ENCODE measurements at regions not wholly inside any gene's neighbourhood (a gene's known extent, or its start where the extent isn't known, plus 50 kb on each side); places are given as distances from the start of the nearest gene placed in this dataset.
"Not testable (repeated sequence)": the region's sequence is repeated elsewhere in the genome, so short reads cannot be mapped to it uniquely, and the experiment has no call there.

DNA sequence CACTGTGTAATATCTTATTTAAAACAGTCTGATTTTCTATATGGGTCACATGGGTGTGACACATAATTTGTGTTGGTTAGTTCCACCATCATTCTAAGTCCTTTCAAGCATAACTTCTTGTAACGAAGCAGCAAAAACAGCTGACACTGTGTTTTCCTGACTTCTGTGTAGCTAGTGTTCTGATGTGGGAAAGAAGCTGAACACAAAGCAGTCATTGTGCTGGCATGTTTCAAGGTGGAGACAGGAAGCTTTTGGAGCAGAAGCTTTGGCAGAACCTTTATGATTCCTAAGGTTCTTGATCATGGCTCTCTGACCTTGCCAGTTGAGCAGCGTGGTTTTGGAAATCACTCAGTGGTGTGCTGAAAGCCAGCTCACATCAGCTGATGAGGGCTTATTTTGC, 351.7 kb upstream of the MDGA2 start:
- DNase-seq (ENCODE audit: low read depth) = no peak

DNA sequence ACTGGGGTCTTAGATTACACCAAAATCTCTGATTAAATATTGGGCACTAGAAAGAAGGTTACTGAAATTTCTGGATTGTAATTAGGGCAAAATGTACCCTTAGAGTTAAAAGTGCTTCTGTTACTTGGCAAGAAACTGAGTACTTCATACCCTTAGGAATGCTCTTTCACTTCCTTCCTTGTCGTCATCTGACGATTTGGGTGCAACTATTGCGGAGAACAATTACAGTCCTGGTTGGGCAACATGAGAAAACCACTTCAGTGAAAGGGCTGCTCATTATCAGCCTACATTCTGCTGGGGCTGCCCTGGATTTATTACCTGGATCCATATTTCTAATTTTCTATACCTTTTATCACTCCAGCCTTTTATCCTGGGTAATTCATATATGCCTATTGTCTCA, 348.5 kb upstream of the MDGA2 start:
- DNase-seq (ENCODE audit: low read depth) = no peak

DNA sequence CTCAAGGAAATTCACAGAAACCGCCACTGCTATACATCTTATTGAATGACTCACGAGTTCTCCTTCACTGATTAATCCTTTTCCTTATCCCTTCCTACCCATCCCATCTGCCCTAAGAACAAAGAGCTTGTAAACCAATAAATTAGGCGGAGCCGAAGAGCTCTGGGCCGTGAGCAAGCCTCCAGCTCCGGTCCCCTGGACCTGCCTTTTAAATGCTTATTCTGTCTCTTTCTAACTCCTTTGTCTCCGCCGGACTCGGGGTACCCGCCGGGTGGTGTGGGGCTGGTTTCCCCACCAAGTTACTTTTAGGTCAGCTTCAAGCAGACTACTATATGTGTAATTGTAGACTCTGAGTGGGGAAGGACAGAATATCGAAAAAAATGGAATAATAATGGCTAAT, 336.1 kb upstream of the MDGA2 start:
- not testable (repeated sequence) for DNase-seq (ENCODE audit: low read depth)

DNA sequence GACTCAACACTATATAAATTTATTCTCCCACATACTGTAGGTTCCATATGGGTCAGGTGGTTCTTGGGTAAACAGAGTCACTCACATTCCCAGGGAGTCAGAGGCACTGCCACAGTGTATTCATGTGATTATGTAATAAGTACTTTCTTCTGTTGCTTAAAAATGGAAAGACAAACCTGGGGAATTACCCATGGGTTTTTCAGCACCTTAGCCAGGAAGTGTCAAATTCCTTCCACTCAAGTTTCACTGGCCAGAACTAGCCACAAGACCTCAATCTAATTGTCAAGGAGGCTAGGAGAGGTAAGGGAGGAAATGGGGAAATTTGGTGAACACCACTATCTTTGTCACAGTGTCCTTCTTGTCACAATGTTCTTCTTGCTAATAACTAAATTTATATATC, 333.2 kb upstream of the MDGA2 start:
- DNase-seq (ENCODE audit: low read depth) = no peak

DNA sequence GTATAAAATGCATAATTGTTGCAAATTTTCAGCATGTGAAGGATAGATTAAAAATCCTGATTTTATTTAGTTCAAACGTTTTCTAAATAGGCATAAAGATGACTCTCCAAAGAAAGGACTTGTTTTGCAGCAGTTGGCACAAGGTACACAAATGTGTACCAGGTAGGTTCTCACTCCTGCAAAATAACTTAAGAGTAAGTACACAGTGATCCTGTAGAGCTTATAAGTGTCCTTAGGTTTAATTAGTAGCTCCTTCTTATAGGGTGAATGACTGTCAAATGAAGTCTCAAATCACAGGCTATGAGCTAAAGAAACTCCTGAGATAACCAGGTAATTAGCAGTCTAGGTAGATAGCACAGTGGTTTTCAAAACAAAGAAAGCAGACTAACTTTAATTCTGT, 330.6 kb upstream of the MDGA2 start:
- no peak for DNase-seq (ENCODE audit: low read depth)

DNA sequence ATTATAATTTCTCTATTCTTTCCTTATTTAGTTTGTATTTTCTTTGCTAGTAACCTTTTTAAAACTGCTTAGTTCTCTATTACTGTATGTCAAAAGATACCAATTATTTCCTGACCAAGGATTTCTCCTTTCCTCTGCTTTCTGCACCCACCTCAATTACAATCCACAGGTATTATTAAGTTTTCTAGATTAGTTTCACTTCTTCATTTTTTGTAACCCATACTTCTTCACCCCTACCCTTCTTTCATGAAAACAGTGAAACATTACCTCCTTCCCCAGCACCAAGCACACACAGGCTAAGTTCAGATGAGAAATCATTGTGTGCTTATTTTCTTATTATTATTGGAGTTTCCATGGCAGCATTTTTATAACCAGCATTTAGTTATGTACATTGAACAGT, 318.5 kb upstream of the MDGA2 start:
- no peak for DNase-seq (ENCODE audit: low read depth)

DNA sequence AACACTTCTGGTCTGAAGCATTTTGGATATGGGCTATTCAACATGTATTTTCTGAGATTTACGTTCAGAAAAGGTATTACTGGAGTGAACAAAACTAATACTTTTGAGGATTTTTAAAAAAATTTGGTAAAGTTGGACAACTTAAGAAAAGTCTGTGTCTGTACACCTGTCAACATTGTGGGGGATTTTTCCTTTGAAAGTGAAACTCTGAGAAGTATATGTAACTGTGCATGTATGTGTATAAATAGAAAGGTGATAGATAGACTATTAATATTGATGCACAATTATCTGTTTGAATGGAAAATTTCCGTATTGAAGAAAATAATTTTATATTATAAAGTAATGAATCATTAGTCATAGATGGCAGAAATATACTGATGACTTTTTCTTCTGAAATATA, 312.8 kb upstream of the MDGA2 start:
- no peak for DNase-seq (ENCODE audit: low read depth)

DNA sequence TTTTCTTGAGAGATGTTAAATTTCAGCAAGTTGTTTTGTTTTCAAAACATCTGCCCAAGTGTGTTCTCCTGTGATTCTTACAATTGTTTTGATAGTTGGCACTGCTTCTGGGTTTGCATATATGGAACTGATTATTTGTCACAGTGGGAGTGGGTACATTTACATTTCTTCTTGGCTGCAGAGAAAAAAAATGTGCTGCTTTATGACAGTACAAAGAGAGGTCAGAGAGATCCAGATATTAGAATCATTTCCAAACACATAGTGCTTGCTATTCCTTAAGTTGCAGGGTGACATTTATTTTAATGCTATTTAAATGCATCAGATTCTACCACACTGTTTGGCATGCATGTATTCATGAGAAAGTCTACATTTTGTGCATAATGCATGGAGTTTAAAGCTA, 303.5 kb upstream of the MDGA2 start:
- DNase-seq (ENCODE audit: low read depth) = no peak

DNA sequence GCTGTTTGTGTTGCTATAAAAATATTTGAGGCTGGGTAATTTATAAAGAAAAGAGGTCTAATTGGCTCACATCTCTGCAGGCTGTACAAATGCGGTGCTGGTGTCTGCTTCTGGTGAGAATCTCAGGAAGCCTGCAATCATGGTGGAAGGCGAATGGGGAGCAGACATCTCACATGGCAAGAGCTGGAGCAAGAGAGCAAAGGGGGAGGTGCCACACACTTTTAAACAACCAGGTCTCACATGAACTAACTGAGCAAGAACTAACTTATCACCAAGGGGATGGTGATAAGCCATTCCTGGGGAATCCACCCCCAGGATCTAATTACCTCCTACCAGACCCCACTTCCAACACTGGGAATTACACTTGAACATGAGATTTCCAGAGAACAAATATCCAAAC, 300.7 kb upstream of the MDGA2 start:
- DNase-seq (ENCODE audit: low read depth) = no peak

DNA sequence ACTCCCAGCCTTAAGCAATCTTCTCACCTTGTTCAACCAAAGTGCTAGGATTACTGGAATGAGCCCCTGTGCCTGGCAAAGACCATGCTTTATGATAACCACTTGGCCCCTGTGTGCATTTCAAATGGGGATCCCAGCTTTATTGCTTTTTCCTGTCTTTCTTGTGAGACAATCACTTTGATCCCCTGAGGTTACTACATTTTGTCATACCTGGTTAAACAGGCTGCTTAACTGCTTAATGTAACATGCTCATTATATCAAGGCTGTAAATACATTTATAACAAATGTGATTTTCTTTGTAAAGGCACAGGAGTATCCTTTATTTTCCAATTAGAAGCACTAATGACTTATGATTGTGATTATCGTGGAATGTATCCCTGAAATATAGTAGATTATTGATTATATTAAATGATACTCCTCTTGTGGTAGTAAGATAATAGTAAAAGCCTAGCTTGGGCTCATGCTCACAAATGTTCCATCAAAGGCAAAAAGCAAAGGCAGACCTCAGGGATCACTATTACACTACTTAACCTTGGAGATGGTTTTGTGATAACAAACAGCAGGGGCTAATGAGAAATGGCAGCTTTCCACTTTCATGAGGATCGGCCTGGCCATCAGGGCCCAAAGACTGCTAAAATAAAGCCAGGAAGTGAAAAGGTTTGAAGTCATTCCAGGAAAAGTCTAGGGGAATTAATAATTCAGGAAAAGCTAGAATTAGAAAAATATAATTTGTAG, 290.8 kb upstream of the MDGA2 start:
- no peak for DNase-seq (ENCODE audit: low read depth)

DNA sequence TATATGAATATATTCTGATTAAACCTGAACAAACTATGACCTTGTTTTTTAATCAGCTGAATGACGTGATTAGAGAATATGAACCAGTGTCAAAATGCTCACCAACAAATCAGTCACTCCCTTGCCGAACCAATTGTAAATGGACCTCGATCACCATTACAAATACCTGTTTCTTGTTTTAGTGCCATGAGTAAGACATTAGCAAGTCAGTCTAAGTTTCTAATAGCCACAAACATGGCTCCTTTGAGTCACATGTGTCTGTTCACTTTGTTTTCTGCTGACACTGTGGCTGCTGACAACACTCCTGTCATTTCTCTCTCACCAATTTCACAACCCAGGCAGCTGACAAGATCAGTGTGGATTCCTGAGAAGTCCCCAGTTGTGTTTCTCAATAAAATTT, 286.2 kb upstream of the MDGA2 start:
- no peak for DNase-seq (ENCODE audit: low read depth)

DNA sequence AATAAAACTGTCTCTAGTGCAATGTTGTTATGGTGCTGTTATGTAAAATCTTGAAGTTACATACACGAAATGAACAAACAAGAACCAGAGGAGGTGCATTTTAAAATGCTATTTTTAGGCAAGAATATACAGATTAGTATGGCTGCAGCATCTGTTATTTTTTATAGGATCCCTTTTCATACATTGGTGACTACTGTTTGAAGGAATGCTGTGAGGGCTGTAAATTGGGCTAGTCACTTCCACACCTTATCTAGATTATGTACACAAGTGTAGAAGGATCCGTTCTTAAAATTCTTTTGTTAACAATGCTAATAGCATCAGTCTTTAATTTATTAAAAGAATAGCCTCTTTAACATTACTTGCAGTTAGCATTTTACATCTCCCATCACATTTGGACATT, 284.3 kb upstream of the MDGA2 start:
- no peak for DNase-seq (ENCODE audit: low read depth)

DNA sequence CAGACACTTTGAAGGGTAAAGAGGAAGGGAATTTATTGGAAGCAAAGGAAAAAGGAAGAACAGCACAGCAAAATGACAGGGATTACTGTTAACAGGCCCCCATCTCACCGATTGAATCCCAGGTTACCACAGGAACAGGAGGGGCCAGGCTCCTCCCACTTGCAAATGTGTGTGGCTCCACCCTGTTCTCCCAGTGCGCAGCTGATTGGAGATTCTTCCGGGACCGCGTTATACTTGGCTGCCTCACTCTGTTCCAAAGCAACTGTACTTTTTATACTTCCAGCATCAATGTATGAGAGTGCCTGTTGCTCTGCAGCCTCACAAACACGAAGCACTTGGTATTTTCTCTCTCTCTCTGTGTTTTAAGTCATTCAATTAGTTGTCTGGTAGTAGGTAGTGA, 273.6 kb upstream of the MDGA2 start:
- no peak for DNase-seq (ENCODE audit: low read depth)

DNA sequence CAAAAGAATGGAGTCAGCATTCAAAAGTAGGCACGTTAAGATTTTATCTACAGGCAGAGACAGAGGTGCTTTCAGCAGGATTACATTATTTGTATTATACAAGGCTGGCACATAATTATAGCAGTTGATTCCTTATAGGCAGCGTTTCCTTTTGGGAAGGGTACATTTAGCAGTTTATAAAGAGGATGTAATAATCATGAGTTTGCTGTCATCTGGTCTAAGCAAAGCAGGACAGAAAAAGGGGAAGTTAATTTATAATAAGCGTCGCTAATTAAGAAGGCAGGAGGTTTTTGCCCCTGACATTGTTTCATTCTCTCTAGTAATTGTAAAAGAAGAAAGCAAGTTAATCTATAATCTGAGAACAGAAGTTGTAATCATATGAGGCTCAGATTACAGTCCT, 259.9 kb upstream of the MDGA2 start:
- no peak for DNase-seq (ENCODE audit: low read depth)

DNA sequence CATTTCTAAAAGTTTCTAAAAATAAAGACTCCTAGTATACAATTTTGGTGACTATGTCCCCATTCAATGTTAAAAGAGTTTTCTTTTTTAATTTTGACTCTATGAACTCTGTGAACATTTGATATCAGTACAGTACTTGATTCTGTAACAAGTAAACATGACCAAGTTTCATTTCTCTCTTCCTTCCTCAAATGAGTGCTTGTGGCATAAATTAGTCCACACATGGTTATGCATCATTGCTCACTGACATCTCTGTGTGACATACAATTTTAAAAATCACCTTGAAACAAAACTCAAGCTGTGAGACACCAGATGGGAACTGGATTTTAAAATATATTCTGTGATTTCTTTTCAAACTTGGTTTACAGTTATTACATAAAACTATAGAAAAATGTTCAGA, 253.9 kb upstream of the MDGA2 start:
- DNase-seq (ENCODE audit: low read depth) = no peak

DNA sequence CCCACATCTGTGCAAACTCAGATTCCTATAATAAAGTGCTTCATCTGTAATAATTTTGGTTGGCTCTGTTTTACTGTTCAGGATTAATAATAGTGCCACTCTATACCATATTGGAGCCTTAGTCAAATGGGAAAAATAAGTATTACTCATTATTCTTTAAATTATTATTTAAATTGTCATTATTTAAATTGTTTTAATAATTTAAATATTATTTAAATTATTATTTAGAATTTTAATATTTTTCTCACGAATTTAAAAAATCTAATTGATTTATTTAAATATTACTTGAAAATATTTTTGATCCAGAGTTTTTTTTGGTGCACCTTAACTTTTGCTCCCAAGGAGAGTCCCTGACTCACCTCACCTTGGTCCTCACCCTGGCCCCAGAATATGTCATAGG, 245.7 kb upstream of the MDGA2 start:
- no peak for DNase-seq (ENCODE audit: low read depth)

DNA sequence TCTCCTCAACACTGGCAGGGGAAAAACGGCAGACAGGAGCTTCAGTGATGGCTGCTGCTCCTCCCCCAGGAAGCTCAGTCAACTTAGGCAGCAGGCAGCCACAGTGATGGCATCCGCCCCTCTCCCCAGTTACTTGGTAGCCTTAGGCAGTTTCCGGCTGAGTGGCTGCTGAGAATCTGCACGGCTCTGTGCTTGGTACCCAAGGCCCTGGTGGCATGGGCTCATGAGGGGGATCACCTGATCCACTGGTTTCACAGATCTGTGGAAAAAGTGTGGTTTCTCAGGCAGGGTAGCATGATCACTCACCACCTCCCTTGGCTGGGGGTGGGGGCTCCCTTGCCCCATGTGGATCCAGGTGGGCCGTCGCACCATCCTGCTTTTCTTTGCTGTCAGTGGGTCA, 244.6 kb upstream of the MDGA2 start:
- no peak for DNase-seq (ENCODE audit: low read depth)

DNA sequence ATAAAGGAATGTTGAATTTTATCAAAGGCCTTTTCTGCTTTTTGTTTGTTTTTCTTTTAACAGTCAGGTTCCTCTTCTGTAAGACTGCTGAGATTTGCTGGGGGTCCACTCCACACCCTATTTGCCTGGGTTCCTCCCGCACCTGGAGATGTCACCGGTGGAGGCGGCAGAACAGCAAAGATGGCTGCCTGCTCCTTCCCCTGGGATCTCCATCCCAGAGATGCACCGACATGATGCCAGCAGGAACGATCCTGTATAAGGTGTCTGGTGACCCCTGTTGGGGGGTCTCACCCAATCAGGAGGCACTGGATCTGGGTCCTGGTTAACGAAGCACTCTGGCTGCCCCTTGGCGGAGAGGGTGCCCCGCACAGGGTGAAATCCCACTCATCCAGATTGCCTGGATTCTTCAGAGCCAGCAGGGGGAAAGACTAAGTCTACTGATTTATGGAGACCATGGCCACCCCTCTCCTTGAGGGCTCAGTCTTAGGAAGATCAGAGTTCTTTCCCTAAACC, 244.0 kb upstream of the MDGA2 start:
- DNase-seq (ENCODE audit: low read depth) = no peak

DNA sequence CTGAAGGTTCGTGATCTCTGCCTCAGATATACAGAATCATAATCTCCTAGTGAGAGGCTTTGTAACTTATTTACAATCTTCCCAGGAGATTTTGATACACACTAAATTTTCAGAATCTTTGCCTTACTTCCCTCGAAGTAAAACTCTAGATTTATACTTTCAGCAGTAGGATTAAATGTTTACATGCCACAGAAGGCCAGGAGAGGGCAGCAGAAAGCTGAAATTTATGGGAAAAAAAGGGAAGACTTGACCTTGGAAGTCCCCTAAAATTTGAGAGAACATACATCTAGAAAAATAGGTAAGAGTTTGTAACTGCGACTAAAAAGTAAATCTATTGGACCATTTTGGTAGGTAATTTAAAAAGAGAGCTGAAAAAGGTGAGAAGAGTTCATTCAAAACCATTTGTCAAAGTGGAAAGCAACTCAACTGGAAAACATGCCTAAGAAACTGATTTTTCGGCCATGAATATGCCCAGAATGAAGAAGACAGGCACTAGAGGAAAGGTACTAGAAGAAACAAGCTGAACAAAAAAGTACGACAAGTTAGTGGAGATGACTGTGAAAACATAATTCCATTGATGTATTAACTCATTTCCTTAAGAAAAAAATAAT, 242.0 kb upstream of the MDGA2 start:
- no peak for DNase-seq (ENCODE audit: low read depth)

DNA sequence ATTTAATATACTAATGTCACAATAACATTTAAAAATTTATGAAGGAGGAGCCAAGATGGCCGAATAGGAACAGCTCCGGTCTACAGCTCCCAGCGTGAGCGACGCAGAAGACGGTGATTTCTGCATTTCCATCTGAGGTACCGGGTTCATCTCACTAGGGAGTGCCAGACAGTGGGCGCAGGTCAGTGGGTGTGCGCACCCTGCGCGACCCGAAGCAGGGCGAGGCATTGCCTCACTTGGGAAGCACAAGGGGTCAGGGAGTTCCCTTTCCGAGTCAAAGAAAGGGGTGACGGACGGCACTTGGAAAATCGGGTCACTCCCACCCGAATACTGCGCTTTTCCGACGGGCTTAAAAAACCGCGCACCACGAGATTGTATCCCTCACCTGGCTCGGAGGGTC, 225.7 kb upstream of the MDGA2 start:
- DNase-seq (ENCODE audit: low read depth) = not testable (repeated sequence)

DNA sequence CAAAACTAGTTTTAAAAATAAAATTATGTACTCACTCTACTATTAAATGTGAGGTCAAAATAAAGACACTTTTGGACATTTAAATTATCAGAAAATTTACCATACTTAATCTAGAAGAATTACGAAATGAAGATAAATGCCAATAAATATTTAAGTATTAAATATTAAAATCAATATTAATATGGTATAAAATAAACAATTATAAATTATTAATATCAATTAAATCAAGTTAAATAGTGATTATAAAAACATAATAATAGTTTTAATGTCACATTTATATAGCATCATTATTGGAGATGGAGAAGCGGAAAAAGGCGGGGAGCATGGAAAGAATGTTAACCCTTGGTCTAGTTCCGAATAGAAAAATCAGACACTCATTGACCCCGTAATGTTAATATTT, 224.3 kb upstream of the MDGA2 start:
- no peak for DNase-seq (ENCODE audit: low read depth)

DNA sequence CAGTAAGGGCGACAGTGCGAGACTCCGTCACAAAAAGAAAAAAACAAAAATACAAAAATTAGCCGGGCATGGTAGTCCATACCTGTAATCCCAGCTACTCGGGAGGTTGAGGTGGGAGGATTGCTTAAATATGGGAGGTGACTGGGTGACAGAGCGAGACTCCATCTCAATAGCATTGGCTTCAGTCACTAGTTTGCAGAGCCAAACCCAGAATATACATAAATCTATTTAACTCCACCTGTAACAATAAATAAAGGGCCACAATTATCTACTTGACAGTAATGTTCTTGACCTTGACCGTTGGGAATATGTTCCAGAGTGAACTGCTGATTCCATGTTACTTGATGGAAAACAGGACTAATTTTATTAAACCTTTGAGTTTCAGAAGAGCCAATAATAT, 198.9 kb upstream of the MDGA2 start:
- no peak for DNase-seq (ENCODE audit: low read depth)

DNA sequence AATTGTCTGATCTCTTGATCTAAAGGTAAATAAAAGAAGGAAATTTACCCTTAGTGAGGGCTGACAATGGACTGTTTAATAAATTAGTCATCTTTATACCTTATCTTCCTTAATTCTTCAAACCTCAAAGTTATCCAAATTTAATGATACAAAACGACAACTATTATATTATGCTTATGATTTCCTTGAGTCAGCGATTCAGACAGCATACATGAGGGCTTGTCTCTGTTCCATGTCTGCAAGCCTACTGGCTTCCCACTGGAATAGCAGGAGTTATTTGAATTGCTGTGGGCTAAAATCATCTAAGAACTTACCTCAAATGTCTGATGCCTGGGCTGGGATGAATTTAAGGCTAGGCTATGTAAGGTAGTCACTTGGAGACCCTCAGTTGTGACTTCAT, 197.2 kb upstream of the MDGA2 start:
- DNase-seq (ENCODE audit: low read depth) = no peak

DNA sequence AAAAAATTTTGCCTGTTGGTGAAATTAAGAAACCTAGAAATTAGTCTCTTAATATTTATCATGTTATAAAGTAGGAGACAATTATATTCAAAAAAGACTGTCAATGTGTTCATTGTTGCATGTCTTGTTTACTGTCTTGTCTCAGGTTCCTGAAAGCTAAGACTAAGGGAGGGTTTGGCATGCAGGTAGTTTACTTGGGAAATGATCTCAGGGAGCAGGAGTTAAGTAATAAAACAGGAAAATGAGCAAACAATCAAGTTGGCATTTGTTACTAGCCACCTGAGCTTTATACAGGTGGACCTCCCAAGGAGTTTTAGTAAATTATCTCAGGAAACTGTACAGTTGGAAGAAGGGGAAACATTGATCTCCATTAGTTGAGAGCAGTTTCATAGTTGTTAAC, 188.0 kb upstream of the MDGA2 start:
- no peak for DNase-seq (ENCODE audit: low read depth)

Data from stromal cell of bone marrow (primary cell).